NCI-H510A treated with DMSO at 0.1 percent for 48 hours (cell line): ENCODE measurements at regions not wholly inside any gene's neighbourhood (a gene's known extent, or its start where the extent isn't known, plus 50 kb on each side); places are given as distances from the start of the nearest gene placed in this dataset.

Experiments used
- DNase-seq: peaks from one replicate; lab custom pipeline; 2025; lab: John Stamatoyannopoulos, UW

DNA sequence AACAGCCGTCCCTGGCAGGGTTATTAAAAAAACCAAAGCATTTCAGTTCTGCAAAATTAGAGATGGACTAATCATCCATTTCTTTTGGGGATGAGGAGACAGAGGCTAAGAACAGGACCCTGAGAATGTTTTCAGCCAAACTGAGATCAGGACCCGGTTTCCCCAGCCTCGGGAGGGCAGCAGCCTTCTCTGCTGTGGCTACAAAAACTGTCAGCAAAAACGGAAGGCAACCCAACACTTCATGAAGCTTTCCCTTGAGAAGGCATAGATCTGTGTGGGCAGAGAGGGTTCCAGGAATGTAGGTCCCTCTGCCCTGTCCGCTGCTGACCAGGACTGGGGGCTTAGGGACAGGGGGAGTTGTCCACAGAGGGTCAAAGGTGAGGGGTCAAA lies 313.5 kb downstream of the TCERG1L start:
- DNase-seq: no peak

DNA sequence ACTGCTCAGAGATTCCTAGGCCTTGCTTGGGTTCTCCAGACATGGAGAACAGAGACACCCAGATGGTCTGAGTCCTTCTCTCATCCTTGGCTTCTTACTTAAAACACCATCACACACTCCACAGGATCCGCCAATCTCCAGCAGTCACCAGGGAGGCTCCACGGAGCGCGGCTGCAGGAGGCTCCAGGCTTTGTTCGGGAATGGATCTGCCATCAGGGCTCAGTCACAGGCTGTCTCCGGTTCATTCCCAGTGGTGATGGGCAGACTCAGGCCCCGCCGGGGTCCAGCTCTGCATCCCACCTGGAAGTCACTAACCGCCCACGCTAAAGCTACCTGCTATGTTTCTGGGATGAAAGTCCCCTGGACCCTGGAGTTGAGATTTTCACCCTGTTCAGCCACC lies 312.9 kb downstream of the TCERG1L start:
- no peak for DNase-seq

- no peak for DNase-seq
Measured at GRCh38 chr10:130999376-131000202, 311.9 kb downstream of the TCERG1L start.

DNA sequence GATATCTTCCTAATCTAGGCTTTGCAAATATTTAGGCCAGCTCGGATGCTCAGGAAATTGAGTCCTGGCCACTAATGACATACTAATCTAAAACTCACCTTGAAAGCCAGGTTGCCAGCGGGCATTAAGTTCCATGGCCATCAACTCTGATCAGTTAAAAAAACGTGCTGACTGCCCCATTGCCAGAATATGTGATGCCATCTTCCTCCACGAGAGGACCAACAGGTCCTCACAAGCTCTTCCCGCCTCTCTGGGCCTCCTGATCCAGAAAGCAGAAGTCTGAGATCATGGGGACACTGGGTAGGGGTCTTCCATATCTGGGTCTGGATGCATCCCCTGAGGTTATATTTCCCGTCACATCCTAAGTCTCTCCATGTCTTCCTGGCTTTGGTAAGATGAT lies 311.3 kb downstream of the TCERG1L start:
- DNase-seq: no peak

DNA sequence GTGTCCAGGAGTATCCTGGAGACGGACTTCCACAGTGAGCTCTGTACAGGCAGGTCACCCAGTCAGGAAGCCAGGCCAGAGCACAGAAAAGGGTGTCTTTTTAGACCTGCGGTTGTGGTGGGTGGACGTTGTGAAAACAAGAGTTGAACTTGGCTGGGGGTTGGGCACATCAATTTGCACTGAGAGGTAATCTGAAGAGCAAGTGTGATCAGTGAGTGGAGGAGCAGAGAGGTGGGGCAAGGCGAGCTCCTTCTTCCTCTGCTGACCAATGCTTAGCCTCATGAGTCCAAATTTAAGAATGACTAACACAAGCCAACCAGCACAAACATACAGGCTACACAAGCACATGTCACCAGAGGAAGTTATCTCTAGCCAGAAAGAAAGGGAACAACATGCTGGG lies 310.8 kb downstream of the TCERG1L start:
- DNase-seq: no peak

DNA sequence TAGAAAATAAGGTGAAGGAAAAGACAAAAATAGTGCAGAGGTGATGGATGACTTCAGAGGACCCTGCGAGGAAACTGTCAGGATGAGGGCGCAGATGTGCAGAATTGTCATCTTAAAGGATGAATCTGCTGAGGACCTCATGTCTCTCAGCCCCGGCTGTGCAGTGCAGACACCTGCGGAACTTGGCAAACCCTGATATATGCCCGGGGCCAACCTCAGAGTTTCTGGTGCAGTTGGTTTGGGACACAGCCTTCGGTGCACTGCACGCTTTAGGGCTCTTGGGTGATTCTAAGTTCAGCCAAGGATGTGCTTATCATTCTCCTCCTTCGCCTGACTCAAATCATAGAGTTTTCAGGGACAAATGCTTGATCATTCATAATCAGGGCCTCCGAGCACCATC lies 310.1 kb downstream of the TCERG1L start:
- no peak for DNase-seq

DNA sequence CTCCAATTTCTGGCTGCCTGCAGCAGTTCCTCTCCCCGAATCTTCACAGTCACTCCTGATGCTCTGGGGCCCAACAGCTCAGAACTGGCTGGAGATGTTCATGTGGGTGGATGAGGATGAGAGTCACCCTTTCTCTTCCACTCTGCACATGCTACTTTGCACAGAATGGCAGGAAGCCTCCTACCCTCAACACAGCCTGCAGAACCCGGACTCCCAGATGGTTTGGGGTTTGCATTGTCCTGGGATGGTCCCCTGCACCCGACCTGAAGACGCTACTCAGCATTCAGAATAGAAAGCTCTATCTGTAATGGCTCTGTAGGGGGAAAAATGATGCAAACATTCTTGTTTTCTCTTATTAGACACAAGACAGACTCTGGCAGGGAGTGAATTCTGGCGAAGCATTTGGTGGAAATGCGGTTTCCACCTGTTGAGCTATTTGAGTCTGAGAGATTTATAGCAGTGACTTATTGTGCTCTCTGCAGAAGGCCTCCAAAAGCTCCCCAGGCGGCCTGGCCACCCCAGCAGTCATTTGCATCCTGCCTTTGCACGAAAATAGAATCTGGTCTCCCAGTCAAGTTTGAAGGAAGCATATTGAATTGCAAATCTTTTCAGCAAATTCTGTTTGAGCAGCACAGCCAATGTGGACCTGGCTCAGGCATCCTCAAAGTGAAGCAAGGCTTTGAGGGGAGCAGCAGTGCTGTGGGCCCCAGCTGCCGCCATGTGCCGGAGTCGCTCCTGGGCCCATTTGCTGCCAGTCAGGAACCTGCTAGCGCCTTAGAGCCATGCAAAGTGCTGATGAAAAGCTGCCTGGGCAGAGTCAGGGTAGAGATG lies 309.3 kb downstream of the TCERG1L start:
- DNase-seq: no peak

GRCh38 chr10:131003455-131003854 lies 308.1 kb downstream of the TCERG1L start:
- DNase-seq: no peak

GRCh38 chr10:131004276-131004675 lies 307.2 kb downstream of the TCERG1L start:
- no peak for DNase-seq

GRCh38 chr10:131006458-131007256 lies 304.9 kb downstream of the TCERG1L start:
- no peak for DNase-seq

- DNase-seq: no peak
Measured at GRCh38 chr10:131009791-131010190, 301.7 kb downstream of the TCERG1L start.

GRCh38 chr10:131010965-131011575 lies 300.5 kb downstream of the TCERG1L start:
- DNase-seq: no peak

DNA sequence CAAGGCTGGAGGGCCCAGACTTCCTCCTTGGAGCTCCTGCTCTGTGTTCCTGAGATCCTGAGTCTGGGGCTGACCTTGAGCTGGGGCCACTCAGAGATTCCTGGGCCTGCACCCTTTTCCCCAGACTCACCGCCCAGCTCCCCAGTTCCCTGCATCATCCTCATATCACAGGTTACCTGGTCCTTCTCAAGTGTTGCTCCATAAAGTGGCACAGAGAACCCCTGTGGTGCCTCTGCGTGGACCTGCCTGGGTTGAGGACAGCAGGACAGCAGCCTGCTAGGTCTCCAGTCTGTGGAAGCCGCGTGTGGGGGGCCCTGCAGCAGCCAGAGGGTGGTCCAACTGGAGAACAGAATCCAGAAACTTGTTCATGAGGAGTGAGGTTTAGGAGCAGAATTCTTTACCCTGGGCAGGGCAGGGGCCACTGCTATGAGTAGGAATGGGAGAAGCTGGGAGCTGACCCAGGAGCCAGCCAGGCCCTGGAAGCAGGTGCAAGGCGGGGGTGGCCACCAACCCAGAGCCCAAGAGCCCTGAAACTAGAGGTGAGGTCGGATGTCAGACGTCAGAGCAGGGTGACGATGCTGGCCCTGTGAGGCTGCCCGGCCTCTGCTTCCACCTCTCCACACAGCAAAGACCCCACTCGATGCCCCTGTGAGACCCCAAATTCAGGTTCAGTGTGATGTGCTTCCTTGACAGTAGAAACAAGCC lies 299.4 kb downstream of the TCERG1L start:
- no peak for DNase-seq

GRCh38 chr10:131012641-131012985 lies 298.9 kb downstream of the TCERG1L start:
- no peak for DNase-seq

GRCh38 chr10:131013281-131013912 lies 298.1 kb downstream of the TCERG1L start:
- no peak for DNase-seq

DNA sequence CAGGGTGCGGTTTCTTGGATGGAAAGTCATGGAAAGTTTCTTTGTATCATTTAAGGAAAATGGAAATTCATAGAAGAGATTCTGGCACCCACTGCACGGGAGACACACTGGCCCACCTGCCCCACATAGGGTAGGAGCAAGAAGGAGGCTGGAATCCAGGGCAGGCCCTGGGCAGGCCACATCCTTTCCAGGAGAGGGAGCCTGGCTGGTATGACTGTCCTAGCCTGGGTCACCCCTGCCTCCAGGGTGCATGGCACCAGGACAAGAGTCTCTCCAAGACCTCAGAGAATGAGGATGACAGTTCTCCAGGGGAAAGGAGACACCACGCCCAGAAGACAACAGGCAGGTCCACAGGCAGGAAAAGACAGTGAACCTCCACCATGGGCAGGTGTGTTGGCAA lies 297.2 kb downstream of the TCERG1L start:
- no peak for DNase-seq

- DNase-seq: no peak
Measured at GRCh38 chr10:131015271-131015670, 296.2 kb downstream of the TCERG1L start.

DNA sequence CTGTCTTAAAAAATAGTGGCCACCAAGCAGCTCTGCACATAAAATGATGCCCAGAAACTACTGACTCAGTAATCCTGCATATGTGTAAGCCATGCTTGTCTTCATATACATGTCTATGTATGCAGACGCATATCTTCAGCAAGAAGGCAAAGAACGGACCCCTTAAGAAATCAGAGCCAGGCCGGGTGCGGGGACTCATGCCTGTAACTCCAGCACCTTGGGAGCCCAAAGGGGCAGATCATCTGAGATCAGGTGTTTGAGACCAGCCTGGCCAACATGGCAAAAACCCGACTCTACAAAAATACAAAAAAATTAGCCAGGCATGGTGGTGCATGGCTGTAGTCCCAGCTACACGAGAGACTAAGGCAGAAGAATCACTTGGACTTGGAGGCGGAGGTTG lies 295.0 kb downstream of the TCERG1L start:
- no peak for DNase-seq

DNA sequence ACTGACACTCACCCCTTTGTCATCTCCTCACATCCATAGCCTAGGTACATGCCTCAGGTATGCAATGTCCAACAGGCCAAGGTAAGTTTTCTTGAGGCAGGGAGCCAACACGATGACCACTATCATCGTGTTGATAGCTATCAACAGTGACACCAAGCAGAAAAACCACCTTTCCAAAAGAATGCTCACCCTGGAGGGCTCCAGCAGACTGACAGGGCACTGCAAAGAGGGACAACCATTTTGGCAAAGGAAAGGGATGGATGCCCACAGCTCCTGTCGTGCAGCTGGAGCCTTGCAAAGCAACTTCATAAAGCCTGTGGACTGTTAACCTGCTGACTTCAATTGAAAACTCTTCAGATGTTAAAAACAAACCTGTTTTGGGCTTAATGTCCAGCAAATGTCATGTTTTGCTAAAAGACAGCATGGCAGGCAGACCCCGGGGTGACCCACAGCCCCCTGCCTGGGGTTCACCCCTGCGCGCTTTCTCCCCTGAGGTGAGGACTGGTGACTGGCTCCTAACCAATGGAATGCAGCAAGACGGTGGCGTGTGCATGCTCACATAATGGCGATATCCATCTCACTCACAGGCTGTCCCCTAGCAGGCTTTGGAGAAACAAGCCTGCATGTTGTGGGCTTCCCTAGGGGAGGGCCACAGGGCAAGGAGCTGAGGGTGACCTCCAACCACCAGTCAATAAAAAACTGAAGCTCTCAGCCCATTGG lies 293.8 kb downstream of the TCERG1L start:
- no peak for DNase-seq

DNA sequence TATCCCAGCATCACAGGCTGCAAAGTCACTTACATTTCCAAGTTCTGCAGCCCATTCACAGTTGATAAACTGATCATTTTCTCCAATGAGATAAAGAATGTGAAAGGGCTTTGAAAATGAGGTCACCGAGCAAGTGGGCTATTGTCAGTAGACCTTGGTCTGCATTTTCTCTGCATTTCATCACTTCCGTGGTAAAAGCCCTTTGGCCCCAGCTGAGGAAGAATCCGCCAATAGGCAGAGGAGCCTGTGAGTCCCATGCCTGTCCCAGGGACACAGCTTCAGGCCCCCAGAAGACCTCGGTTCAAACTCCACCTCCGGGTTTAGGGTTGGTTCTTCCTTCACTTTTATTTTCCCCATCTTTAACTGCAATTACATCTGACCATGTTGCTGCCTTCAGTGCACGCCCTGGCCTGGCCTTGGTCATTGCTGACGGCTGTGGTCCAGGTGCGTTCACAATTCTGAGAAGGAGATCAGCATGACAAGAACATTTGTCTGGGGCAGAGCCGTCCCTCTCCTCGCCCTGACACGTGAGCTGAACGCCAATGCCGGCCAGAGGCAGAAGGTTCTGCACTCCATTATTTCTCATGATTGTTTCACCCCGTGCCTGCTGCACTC lies 292.5 kb downstream of the TCERG1L start:
- no peak for DNase-seq
